ENCODE measurements at regions not wholly inside any gene's neighbourhood (a gene's known extent, or its start where the extent isn't known, plus 50 kb on each side); places are given as distances from the start of the nearest gene placed in this dataset.

- Histone ChIP-seq H3K27ac (no peak overlapping the region), H3K4me1 (no peaks in the 10 kb centered on the region), H3K36me3 (no peaks in the 10 kb centered on the region), H3K27me3 (peaks cover 0 to 12% (median 0%) of the 10 kb centered on the region in 3 donors), H3K4me3 (no peak overlapping the region), H3K9me3 (no peaks in the 10 kb centered on the region)
- no peak for TF ChIP-seq POLR2A (IDR thresholded peaks at IDR 0.05)
- TF ChIP-seq CTCF (IDR thresholded peaks at IDR 0.05 in 4 of 5, conservative IDR thresholded peaks at IDR 0.05 in 1 of 5), result no peak
- DNase-seq (no peak), ATAC-seq (no peak)
- intact Hi-C loops (cut with DNase I; ENCODE audit: low total_unique reads) (no loop called here), in situ Hi-C loops (cut with MboI; ENCODE audit: low sequenced_read_pairs in 4 of 4) (no loop called here)
Measured at GRCh38 chr11:134638796-134639430, 226.9 kb upstream of the B3GAT1 start.

DNA sequence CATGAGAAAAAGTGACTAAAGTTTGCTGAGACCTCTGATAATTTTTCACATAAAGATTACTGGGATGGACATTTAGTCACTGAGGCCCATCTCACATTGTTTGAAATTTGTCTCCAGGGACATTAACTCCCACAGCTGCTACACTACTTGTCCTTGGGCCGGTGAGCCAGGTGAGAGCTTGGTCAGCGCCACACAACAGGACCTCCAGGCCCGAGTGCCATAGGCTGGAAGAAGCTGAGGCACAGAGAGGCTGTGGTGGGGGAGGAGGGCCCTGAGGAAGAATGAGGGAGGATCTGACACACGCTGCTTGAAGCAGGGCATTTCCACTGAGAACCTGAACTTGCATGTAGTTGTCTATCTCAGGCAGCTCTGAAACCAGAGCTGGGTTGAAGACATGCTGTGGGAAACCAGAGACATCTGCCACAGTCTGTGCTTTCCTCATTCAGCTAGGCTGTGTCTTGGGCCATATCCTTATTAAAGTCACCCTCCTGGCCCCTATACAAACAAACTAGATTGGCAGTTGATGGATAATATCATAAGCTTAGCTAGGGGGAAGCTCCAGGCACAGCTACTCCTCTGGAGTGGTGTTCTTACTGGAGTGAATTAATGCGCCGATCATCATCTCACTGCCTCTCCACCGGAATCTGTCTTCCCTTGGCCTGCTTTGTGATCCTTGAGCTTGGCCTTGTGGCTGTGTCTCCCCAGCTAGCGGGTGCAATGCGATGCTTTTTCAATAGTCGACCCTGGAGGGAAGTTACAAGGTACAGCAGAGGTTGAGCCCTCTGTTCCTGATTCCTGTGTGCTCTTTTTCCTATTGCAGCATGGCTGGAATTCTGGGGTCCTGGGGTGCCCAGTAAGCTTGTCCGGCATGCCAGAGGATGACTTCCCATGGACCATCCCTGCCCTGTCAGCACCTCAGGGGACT is 225.3 kb upstream of the B3GAT1 start:
- in situ Hi-C loops (cut with MboI; ENCODE audit: low sequenced_read_pairs in 4 of 4) (no loop called here), intact Hi-C loops (cut with DNase I; ENCODE audit: low total_unique reads) (no loop called here)
- H3K27ac ChIP-seq, result no peak overlapping the region
- DNase-seq (no peak), ATAC-seq (no peak)
- no peaks in the 10 kb centered on the region for H3K36me3 ChIP-seq
- H3K4me1 ChIP-seq, result no peaks in the 10 kb centered on the region
- peaks cover 0 to 4% (median 0%) of the 10 kb centered on the region in 3 donors for H3K27me3 ChIP-seq
- no peak overlapping the region for H3K4me3 ChIP-seq
- no peaks in the 10 kb centered on the region for H3K9me3 ChIP-seq
- no peak for TF ChIP-seq CTCF (IDR thresholded peaks at IDR 0.05 in 4 of 5, conservative IDR thresholded peaks at IDR 0.05 in 1 of 5)
- no peak for TF ChIP-seq POLR2A (IDR thresholded peaks at IDR 0.05)

- H3K4me1 ChIP-seq, result no peaks in the 10 kb centered on the region
- no peaks in the 10 kb centered on the region for H3K36me3 ChIP-seq
- no peak for ATAC-seq
- intact Hi-C loops (cut with DNase I; ENCODE audit: low total_unique reads) (no loop called here), in situ Hi-C loops (cut with MboI; ENCODE audit: low sequenced_read_pairs in 4 of 4) (no loop called here)
- no peak overlapping the region for H3K27ac ChIP-seq
- H3K9me3 ChIP-seq, result no peaks in the 10 kb centered on the region
- no peak for TF ChIP-seq CTCF (IDR thresholded peaks at IDR 0.05 in 4 of 5, conservative IDR thresholded peaks at IDR 0.05 in 1 of 5)
- TF ChIP-seq POLR2A (IDR thresholded peaks at IDR 0.05), result no peak
- no peak overlapping the region for H3K4me3 ChIP-seq
- DNase-seq, result no peak
- H3K27me3 ChIP-seq, result peaks cover 0 to 2% (median 0%) of the 10 kb centered on the region in 3 donors
Measured at GRCh38 chr11:134636071-134636470, 224.0 kb upstream of the B3GAT1 start.

GRCh38 chr11:134634897-134635831 is 223.1 kb upstream of the B3GAT1 start:
- no peak for TF ChIP-seq POLR2A (IDR thresholded peaks at IDR 0.05)
- no peak for TF ChIP-seq CTCF (IDR thresholded peaks at IDR 0.05 in 4 of 5, conservative IDR thresholded peaks at IDR 0.05 in 1 of 5)
- no peak for ATAC-seq
- in situ Hi-C loops (cut with MboI; ENCODE audit: low sequenced_read_pairs in 4 of 4), result no loop called here
- intact Hi-C loops (cut with DNase I; ENCODE audit: low total_unique reads), result no loop called here
- no peak for DNase-seq
- H3K4me3 ChIP-seq, result no peak overlapping the region
- H3K27ac ChIP-seq, result no peak overlapping the region
- H3K9me3 ChIP-seq, result no peaks in the 10 kb centered on the region
- H3K27me3 ChIP-seq, result no peaks in the 10 kb centered on the region
- H3K4me1 ChIP-seq, result no peaks in the 10 kb centered on the region
- H3K36me3 ChIP-seq, result no peaks in the 10 kb centered on the region
